ENCODE measurements at regions not wholly inside any gene's neighbourhood (a gene's known extent, or its start where the extent isn't known, plus 50 kb on each side); places are given as distances from the start of the nearest gene placed in this dataset.
"Not testable (repeated sequence)": the region's sequence is repeated elsewhere in the genome, so short reads cannot be mapped to it uniquely, and the experiment has no call there.

DNA sequence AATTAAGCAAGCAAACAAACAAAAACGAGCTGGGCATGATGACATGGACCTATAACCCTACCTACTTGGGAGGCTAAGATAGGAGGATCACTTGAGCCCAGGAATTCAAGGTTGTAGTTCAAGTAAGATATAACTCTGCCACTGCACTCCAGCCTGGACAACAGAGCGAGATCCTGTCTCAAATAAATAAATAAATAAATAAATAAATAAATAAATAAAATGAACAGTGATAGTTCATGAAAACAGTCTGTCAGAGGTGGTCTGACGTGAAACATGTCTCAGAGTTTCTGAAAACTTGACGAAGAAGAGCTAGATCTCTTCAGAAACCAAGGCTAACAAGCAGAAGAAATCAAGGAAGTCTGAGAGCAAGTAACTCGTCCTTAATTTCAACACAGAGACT lies 188.8 kb upstream of the GPC6 start:
- Histone ChIP-seq H3K27me3 (no peaks in the 10 kb centered on the region), H3K4me3 (no peak overlapping the region), H3K27ac (no peak overlapping the region), H3K9me3 (peaks cover 0 to 2% (median 0%) of the 10 kb centered on the region in 4 donors), H3K36me3 (no peaks in the 10 kb centered on the region), H3K4me1 (no peaks in the 10 kb centered on the region)
- intact Hi-C loops (cut with DNase I) = no loop called here
- WGBS (ENCODE audit: insufficient coverage, low coverage, low lambda C conversion rate, missing lambda C conversion rate) = 67% methylated on average over 3 of the region's 5 CpGs
- TF ChIP-seq CTCF (IDR thresholded peaks at IDR 0.05) (no peak), POLR2A (IDR thresholded peaks at IDR 0.05) (no peak)
- DNase-seq (no peak), ATAC-seq (no peak)

- 73% methylated on average over 3 of the region's 3 CpGs for WGBS (ENCODE audit: insufficient coverage, low coverage, low lambda C conversion rate, missing lambda C conversion rate)
- H3K9me3 ChIP-seq = peaks cover 0 to 2% (median 0%) of the 10 kb centered on the region in 4 donors
Observed at GRCh38 chr13:93038187-93038586, 188.4 kb upstream of the GPC6 start.

GRCh38 chr13:93039131-93039530 lies 187.5 kb upstream of the GPC6 start:
- H3K4me3 ChIP-seq = no peak overlapping the region
- no peaks in the 10 kb centered on the region for H3K4me1 ChIP-seq
- intact Hi-C loops (cut with DNase I) = no loop called here
- peaks cover 0 to 2% (median 0%) of the 10 kb centered on the region in 4 donors for H3K9me3 ChIP-seq
- no peak for DNase-seq
- no peaks in the 10 kb centered on the region for H3K36me3 ChIP-seq
- no peak overlapping the region for H3K27ac ChIP-seq
- ATAC-seq = no peak
- WGBS (ENCODE audit: insufficient coverage, low coverage, low lambda C conversion rate, missing lambda C conversion rate) = 82% methylated on average over 3 of the region's 4 CpGs
- no peaks in the 10 kb centered on the region for H3K27me3 ChIP-seq
- TF ChIP-seq CTCF (IDR thresholded peaks at IDR 0.05) = no peak
- no peak for TF ChIP-seq POLR2A (IDR thresholded peaks at IDR 0.05)

More at GRCh38 chr13:93038187-93038586, 188.4 kb upstream of the GPC6 start:
- H3K27ac ChIP-seq = no peak overlapping the region
- H3K4me3 ChIP-seq = no peak overlapping the region
- DNase-seq = no peak
- no peak for TF ChIP-seq CTCF (IDR thresholded peaks at IDR 0.05)
- TF ChIP-seq POLR2A (IDR thresholded peaks at IDR 0.05) = no peak
- no peaks in the 10 kb centered on the region for H3K4me1 ChIP-seq
- no peaks in the 10 kb centered on the region for H3K36me3 ChIP-seq
- intact Hi-C loops (cut with DNase I) = no loop called here
- no peaks in the 10 kb centered on the region for H3K27me3 ChIP-seq
- ATAC-seq = no peak

GRCh38 chr13:93041566-93041965 lies 185.0 kb upstream of the GPC6 start:
- WGBS (ENCODE audit: insufficient coverage, low coverage, low lambda C conversion rate, missing lambda C conversion rate) = 75% methylated on average over 1 of the region's 4 CpGs
- intact Hi-C loops (cut with DNase I); H3K9me3 ChIP-seq; DNase-seq; H3K4me3 ChIP-seq; H3K36me3 ChIP-seq; H3K4me1 ChIP-seq; H3K27me3 ChIP-seq; H3K27ac ChIP-seq; ATAC-seq: not testable (repeated sequence)

GRCh38 chr13:93045836-93046235 lies 180.8 kb upstream of the GPC6 start:
- Histone ChIP-seq H3K4me3 (no peak overlapping the region), H3K36me3 (no peaks in the 10 kb centered on the region), H3K9me3 (no peaks in the 10 kb centered on the region), H3K27me3 (no peaks in the 10 kb centered on the region), H3K4me1 (no peaks in the 10 kb centered on the region), H3K27ac (no peak overlapping the region)
- ATAC-seq = no peak
- WGBS (ENCODE audit: insufficient coverage, low coverage, low lambda C conversion rate, missing lambda C conversion rate) = 88% methylated on average over 1 of the region's 1 CpG
- TF ChIP-seq POLR2A (IDR thresholded peaks at IDR 0.05) (no peak), CTCF (IDR thresholded peaks at IDR 0.05) (no peak)
- intact Hi-C loops (cut with DNase I) = no loop called here
- no peak for DNase-seq
